Mesothelial cell of epicardium (in vitro differentiated cells): ENCODE measurements at regions not wholly inside any gene's neighbourhood (a gene's known extent, or its start where the extent isn't known, plus 50 kb on each side); places are given as distances from the start of the nearest gene placed in this dataset.
A peak's percentile ranks its signal among the peaks of the same experiment; 100 is the strongest.

Experiments used
- DNase-seq, 2 experiments: peaks; one replicate each; pipeline ENCODE4 v3.0.0; 2021; ENCODE audit warnings: low spot score in 2 of 2; ENCODE audit not compliant: unreplicated experiment in 2 of 2
- H3K27ac Mint-ChIP-seq: 2 replicates; pipeline ENCODE4 v1.8.0; 2021; ENCODE audit warnings: mixed read lengths
- H3K27me3 Mint-ChIP-seq: 2 replicates; pipeline ENCODE4 v1.8.0; 2021; ENCODE audit warnings: low read depth, mixed read lengths
- H3K36me3 Mint-ChIP-seq: 2 replicates; pipeline ENCODE4 v1.8.0; 2021; ENCODE audit warnings: mixed read lengths
- H3K4me1 Mint-ChIP-seq: 2 replicates; pipeline ENCODE4 v1.8.0; 2021; ENCODE audit warnings: mixed read lengths
- H3K4me3 Mint-ChIP-seq: 2 replicates; pipeline ENCODE4 v1.8.0; 2021; ENCODE audit warnings: mild to moderate bottlenecking, moderate library complexity, mixed read lengths
- H3K9me3 Mint-ChIP-seq: 2 replicates; pipeline ENCODE4 v1.8.0; 2021; ENCODE audit warnings: mixed read lengths
- CTCF ChIP-seq: fragments of 200-600 bp; sonication (generic); IDR thresholded peaks from one replicate; pipeline ENCODE4 v1.5.0; 2021; ENCODE audit warnings: antibody characterized with exemption; ENCODE audit not compliant: unreplicated experiment

GRCh38 chr1:9183441-9183840 lies 51.1 kb upstream of the H6PD start:
- Mint-ChIP-seq H3K4me1 (peaks cover 22% of the 10 kb centered on the region), H3K27ac (no peak overlapping the region), H3K4me3 (peak overlapping the region; percentile 71), H3K36me3 (peaks cover 4% of the 10 kb centered on the region), H3K9me3 (no peaks in the 10 kb centered on the region), H3K27me3 (peaks cover 5% of the 10 kb centered on the region)
- no peak for DNase-seq
- TF ChIP-seq CTCF = no peak

- TF ChIP-seq CTCF = no peak
- Mint-ChIP-seq H3K9me3 (no peaks in the 10 kb centered on the region), H3K36me3 (peaks cover 2% of the 10 kb centered on the region), H3K4me3 (peak overlapping the region; percentile 71), H3K4me1 (peaks cover 22% of the 10 kb centered on the region), H3K27ac (no peak overlapping the region), H3K27me3 (peaks cover 5% of the 10 kb centered on the region)
- DNase-seq = no peak
Observed at GRCh38 chr1:9183898-9184297, 50.7 kb upstream of the H6PD start.

GRCh38 chr1:9184749-9185148 lies 49.8 kb upstream of the H6PD start:
- Mint-ChIP-seq H3K27ac (no peak overlapping the region), H3K4me1 (peaks cover 20% of the 10 kb centered on the region), H3K4me3 (peak overlapping the region; percentile 26), H3K9me3 (no peaks in the 10 kb centered on the region), H3K36me3 (peaks cover 2% of the 10 kb centered on the region), H3K27me3 (peaks cover 5% of the 10 kb centered on the region)
- no peak for DNase-seq
- no peak for TF ChIP-seq CTCF
